ENCODE measurements at regions not wholly inside any gene's neighbourhood (a gene's known extent, or its start where the extent isn't known, plus 50 kb on each side); places are given as distances from the start of the nearest gene placed in this dataset.

DNA sequence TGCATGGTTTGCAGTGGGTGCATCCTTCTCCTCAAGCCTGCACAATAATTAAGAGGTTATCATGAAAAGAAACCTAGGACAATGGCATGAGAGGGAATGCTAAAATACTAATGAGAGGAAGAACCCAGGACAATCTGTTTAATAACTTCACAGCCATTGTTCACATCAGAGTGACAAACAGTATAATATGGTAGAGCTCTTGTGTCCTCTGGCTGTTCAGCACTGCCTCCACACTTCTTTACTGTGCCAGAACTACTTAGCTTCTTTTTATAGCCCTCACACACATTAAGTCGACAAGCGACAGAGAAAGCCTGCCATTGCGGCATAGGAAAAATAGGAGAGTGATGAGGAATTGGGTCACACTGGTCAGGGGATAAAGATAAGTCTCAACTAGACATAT lies 65.0 kb upstream of the MEIS2 start:
- DNase-seq: no peak

- no peak for DNase-seq
These were observed 66.1 kb upstream of the MEIS2 start for GRCh38 chr15:37166402-37166801.

DNA sequence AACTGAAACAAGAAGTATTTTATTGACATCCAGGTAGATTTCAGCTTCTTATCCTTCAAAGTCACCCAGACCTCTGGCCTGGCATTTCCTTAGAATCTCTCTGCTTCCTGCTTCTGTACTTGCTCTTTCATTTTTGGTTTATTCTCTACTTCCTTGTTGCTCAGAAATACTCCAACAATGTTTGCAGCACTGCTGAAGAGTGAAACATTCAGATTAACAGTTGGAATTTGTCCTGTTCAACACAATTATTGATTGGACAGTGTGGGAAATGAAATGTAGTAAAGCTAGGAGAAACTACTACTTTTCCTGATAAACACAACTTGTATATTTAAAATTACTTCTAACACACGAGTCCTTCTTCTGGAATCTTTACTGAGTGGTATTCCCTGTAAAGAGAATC lies 81.0 kb upstream of the MEIS2 start:
- DNase-seq: no peak

DNA sequence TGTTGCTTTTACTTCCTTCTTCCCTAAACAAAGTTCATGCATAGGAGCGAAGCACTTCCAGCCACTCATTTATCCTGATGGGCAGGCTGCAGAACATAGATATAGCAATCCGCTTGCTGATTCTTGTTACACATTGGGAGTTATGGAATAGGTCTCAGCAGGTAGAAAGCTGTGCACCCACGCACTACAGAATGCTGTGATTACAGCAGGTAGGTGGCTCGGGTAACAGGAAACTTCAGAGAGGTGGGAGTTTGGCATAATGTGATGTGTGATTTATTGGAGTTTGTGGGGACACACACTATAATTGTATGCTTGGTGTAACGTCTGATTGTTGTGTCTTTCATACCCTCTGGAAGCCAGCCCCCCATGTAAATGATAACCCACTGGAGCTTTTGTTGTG lies 99.2 kb upstream of the MEIS2 start:
- DNase-seq: no peak

DNA sequence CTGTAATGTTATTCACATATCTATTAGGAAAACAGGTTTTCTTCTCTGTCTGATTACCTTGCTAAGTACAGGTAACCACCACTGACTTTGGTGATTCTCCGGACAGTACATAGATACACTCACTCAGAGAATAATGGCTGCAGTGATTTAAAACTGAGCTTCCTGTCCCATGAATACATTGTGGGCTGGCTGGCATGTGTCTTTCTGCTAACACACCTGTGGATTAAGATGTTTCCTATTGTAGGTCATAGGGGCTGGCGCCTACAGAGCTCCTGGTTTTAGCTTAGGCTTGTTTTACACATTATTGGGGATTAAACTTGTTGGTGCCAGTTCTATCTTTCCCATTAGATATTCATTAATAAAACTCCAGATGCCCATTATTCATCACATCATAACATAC lies 102.7 kb upstream of the MEIS2 start:
- DNase-seq: no peak

- no peak for DNase-seq
These were observed 104.3 kb upstream of the MEIS2 start for GRCh38 chr15:37204692-37205091.

GRCh38 chr15:37206690-37207089 lies 106.3 kb upstream of the MEIS2 start:
- DNase-seq: no peak

GRCh38 chr15:37208146-37209040 lies 108.0 kb upstream of the MEIS2 start:
- no peak for DNase-seq

GRCh38 chr15:37209041-37209363 lies 108.7 kb upstream of the MEIS2 start:
- DNase-seq: no peak

- DNase-seq: no peak
These were observed 117.2 kb upstream of the MEIS2 start for GRCh38 chr15:37217567-37217966.

DNA sequence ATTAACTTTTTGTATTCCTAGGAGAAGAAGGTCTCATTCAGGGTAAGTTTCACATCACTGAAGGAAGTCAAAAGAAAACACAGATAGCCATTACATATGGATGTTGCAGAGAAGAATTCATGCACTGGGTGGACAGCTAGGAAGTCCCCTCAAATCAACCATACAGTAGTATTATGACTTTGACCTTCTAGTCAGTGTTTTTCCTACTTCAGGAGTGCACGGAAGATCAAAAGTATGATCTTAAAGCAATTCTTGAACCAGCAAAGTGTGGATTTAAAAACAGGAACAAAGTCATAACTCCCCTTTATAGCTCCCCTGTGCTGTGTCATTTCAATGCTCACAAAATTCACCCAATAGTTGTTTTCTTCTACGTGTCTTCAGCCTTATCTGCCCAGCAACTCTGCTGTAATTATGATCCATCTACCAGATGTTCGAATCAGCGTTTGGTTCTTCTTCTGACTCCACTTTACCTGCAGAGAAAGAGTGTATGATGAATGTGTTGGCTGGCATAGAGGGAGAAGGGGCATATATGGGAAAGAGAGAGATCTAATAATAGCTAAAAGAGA lies 118.1 kb upstream of the MEIS2 start:
- DNase-seq: no peak

- DNase-seq: no peak
These were observed 118.9 kb upstream of the MEIS2 start for GRCh38 chr15:37219211-37219701.

DNA sequence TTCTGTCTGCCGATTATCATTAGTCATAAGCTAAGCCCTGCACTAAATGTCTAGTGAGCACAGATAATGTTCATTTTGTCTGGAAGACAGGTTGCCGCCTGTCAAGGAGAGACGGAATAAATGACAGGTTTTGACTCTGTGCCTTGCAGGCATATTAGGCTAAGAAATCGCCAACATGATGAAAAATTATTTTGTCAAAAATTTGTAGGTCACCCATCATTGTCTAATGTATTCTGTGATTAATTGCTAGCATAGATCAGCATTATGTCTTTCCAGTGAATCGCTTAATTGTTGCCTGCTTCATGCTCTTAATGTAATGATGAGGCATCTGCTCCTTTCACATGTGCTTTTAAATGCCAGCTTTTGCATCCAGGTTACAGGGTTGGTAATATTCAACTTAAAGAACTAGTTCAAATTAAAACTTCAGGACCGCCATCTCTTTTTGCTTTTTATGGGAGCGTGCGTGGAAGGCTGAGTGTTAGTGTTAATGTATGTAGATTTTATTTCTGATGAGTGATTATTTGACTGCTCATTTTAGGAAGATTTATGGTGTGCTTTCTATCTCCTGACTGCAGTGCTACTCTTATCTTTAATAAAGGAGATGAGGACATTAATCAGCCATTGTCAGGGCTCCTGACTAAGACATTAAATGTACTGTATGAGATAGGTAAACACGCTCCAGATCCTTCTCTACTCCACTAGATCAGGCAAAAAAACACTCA lies 120.8 kb upstream of the MEIS2 start:
- DNase-seq: no peak

- DNase-seq: no peak
These were observed 121.4 kb upstream of the MEIS2 start for GRCh38 chr15:37221671-37222145.

GRCh38 chr15:37223089-37223488 lies 122.7 kb upstream of the MEIS2 start:
- DNase-seq: no peak

DNA sequence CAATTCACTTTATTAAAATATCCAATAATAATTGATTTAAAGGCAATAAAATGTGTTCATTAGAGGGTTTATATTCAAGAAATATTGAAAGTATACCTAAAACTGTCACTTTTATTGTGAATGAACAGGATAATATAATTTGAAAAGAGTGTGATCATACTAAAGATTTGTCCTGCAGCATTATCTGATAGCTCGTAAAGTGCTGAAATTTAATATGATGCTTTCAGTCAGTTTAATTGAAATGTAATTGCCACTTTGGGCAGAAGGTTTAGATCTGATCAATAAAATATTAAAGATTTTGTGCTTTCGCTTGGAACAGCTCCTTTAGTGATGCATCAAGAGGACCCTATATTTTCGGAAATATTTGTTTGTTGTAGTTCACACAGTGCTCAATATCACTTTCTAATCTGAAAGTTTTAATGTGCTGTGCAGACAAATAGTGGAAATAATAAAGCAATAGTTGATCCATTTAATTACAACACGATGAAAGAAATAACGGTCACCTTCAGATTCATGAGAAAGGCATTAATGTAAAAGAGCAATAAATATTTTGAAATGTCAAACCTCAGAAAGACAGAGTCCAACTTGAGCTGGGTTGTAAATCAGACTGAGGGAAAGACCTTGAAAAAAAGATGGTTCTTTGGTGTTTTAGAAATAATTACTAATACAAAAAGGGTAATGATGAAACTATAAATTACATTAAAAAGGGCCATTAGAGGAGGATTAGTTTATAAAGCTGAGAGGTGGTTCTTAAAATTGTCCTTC lies 129.7 kb upstream of the MEIS2 start:
- no peak for DNase-seq

DNA sequence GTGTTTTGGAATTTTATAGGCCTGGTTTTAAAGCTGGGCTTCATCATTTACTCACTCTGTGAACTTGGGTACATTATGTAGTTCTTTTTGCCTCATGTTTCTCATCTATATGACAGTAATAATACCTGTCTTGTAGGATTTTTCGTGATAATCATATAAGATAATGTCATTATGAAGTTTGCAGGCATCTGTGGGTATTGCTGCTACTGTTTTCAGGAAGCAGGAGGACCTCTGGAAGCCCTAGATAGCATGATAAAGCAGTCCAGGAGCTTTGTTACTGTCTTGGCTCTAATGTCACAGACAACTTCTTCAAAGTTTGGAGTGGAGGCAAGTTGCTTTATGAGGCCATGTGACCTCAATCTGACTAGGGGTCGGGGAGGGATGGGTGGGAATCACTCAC lies 145.0 kb upstream of the MEIS2 start:
- no peak for DNase-seq

GRCh38 chr15:37246065-37246464 lies 145.7 kb upstream of the MEIS2 start:
- DNase-seq: no peak

GRCh38 chr15:37246856-37247255 lies 146.5 kb upstream of the MEIS2 start:
- DNase-seq: no peak

DNA sequence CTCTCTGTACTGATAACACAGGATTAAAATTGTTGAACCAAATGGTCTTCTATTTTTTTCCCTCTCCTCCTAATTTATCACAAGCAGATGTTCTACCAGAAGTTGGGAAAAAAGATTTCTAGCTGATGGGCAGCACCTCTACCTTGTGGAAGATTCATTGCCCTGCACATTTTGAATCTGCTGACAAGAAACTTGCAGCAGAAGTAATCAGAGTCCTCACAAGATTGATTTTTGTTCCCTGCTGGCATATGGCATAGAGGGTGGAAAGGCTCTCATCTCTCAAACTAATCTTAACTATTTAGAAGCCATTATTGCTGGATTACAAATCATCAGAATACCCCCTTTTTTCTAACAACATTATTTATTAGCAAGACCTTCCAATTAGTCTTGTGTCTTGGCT lies 148.9 kb upstream of the MEIS2 start:
- no peak for DNase-seq

DNA sequence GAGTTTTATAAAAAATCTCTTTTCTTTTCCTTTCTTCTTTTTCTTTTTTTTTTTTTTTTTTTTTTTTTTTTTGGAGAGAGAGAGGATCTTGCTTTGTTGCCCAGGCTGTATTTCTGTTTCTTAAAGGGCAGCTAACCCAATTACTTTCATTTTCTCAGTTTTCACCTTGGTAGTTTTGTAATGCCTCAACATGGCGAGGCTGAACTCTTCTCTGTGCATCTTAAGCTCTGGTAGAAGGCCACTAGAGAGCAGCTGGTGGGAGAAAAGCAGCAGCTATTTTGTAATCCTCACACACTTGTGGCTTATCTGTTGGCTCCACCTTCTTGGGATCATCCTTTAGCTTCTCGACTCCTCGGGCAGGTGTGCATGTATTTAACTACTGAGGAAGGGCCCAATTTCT lies 152.2 kb upstream of the MEIS2 start:
- no peak for DNase-seq

DNA sequence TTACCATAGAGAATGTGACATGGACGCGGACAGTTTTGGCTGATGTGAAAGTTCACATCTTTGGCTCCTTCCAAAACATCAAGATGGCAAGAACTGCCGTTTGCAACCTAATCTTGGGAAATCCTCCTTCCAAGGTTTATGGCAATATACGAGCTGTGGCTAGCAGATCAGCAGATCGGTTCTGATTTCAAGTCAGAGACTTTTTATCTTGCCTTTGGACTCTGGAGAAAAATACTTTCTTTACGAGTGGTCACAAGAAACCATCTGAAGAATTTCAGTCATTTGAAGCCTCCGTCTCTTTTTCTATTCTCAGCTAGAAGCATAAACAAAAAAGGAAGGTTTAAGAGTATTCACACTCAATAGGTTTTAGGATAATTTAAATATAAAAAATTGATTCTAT lies 153.5 kb upstream of the MEIS2 start:
- DNase-seq: no peak

GRCh38 chr15:37260255-37260654 lies 159.9 kb upstream of the MEIS2 start:
- DNase-seq: no peak
